ENCODE measurements at regions not wholly inside any gene's neighbourhood (a gene's known extent, or its start where the extent isn't known, plus 50 kb on each side); places are given as distances from the start of the nearest gene placed in this dataset.

DNA sequence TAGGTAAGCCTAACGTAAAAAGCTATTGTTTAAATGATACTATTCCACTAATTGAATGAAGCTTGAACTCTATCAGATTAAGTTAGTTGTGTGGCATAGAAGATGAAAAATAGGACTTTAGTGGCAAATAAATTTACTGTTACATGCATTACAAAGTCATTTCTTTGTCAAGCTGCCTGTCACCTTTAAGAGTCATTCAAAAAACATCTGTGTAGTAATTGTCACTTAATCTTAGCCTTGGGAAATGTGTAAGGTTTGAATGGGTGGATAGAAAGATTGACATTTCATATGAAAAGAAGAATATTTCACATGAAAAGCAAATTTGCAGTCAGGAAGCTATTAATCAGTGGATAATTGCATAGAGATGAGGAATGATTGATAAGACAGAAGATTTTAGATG is 473.5 kb downstream of the DNAH5 start:
- no peaks in the 10 kb centered on the region for H3K23me2 ChIP-seq (ENCODE audit: low read depth, low read length)
- H3K23ac ChIP-seq (ENCODE audit: insufficient read length) = no peak overlapping the region
- POLR2A ChIA-PET (ENCODE audit: partially characterized antibody) = no interaction called here
- H4K5ac ChIP-seq (ENCODE audit: insufficient read length, low read depth, low read length) = no peak overlapping the region
- H3K79me2 ChIP-seq (ENCODE audit: control insufficient read depth in 1 of 2, insufficient read depth in 2 of 2, low read length in 2 of 2) = no peaks in the 10 kb centered on the region
- no peak overlapping the region for H3K14ac ChIP-seq (ENCODE audit: insufficient read length)
- no peak overlapping the region for H3K4ac ChIP-seq (replicated peaks; ENCODE audit: insufficient read length, low read depth, low read length)
- H3K9ac ChIP-seq (replicated peaks in 1 of 4; ENCODE audit: extremely low read depth in 1 of 4, low read depth in 3 of 4, low read length in 3 of 4) = no peak overlapping the region
- H3K4me3 ChIP-seq (ENCODE audit: extremely low read depth in 1 of 4, insufficient read depth in 2 of 4, low read depth in 3 of 4, low read length in 4 of 4) = no peak overlapping the region
- H4K91ac ChIP-seq (replicated peaks; ENCODE audit: insufficient read length, low read length) = no peak overlapping the region
- TF ChIP-seq EGR1 (IDR thresholded peaks at IDR 0.05; ENCODE audit: borderline replicate concordance, low read depth, low read length) (no peak), CREB1 (IDR thresholded peaks at IDR 0.05) (no peak)
- H3K27ac ChIP-seq (ENCODE audit: low read depth, low read length) = no peak overlapping the region
- no peaks in the 10 kb centered on the region for H3K27me3 ChIP-seq (replicated peaks in 1 of 4; ENCODE audit: control insufficient read depth in 3 of 4, extremely low read depth in 1 of 4, insufficient read depth in 3 of 4, low read length in 3 of 4)
- H2BK15ac ChIP-seq (ENCODE audit: low read length) = no peak overlapping the region
- no peak overlapping the region for H2AK5ac ChIP-seq (ENCODE audit: low read depth, low read length)
- H2BK120ac ChIP-seq (replicated peaks; ENCODE audit: low read depth, low read length) = no peak overlapping the region
- H3K18ac ChIP-seq (ENCODE audit: extremely low read depth, low read length) = no peak overlapping the region
- no peak overlapping the region for H3K4me2 ChIP-seq (ENCODE audit: insufficient read depth in 1 of 2, low read depth in 2 of 2, low read length in 2 of 2)
- no peaks in the 10 kb centered on the region for H3K36me3 ChIP-seq (ENCODE audit: control insufficient read depth in 2 of 4, insufficient read depth in 4 of 4, low read length in 3 of 4)
- H2AFZ ChIP-seq (ENCODE audit: low read length) = no peak overlapping the region
- H4K8ac ChIP-seq (ENCODE audit: extremely low read depth, insufficient read depth, low read length) = no peak overlapping the region
- no peaks in the 10 kb centered on the region for H4K20me1 ChIP-seq (replicated peaks in 1 of 2; ENCODE audit: control insufficient read depth in 1 of 2, insufficient read depth in 2 of 2, low read length in 2 of 2)
- H2BK20ac ChIP-seq (ENCODE audit: low read length) = no peak overlapping the region
- no peaks in the 10 kb centered on the region for H3K79me1 ChIP-seq (ENCODE audit: low read depth, low read length)
- CTCF ChIA-PET (ENCODE audit: partially characterized antibody) = interaction anchor here (0.8 to 1.4 kb wide), 2 partner anchors 11 to 12 kb away, joined by 3 read pairs; no protein-coding TSS in a partner anchor
- no peak overlapping the region for H3K56ac ChIP-seq (replicated peaks; ENCODE audit: insufficient read length, low read depth, low read length)
- WGBS, 2 experiments (ENCODE audit: extremely low coverage in 1 of 2, insufficient coverage in 1 of 2, insufficient read length in 1 of 2, insufficient replicate concordance in 2 of 2, low coverage in 1 of 2, low lambda C conversion rate in 2 of 2, missing lambda C conversion rate in 1 of 2) = 92% methylated on average over 1 of the region's 1 CpG; no CpG with 5 or more reads in 1 of the 2 experiments
- H2BK5ac ChIP-seq (ENCODE audit: low read depth, low read length) = no peak overlapping the region
- no peaks in the 10 kb centered on the region; a peak in 1 of 4 replicates for H3K9me3 ChIP-seq (ENCODE audit: insufficient read depth in 2 of 2, low read depth in 1 of 2, low read length in 1 of 2)
- DNase-seq (ENCODE audit: low read depth in 1 of 2, low spot score in 2 of 2) (no peak), FAIRE-seq (no peak)
- no peaks in the 10 kb centered on the region for H3K4me1 ChIP-seq (replicated peaks in 1 of 4; ENCODE audit: control insufficient read depth in 3 of 4, insufficient read depth in 4 of 4, low read length in 3 of 4)
- no peak overlapping the region for H2BK12ac ChIP-seq (ENCODE audit: low read depth, low read length)

Measured in H1 (cell line).